SK-N-SH treated with all-trans-retinoic acid at 6 μM for 48 hours (cell line): ENCODE measurements at regions not wholly inside any gene's neighbourhood (a gene's known extent, or its start where the extent isn't known, plus 50 kb on each side); places are given as distances from the start of the nearest gene placed in this dataset.

Experiments used
- ARNTL ChIP-seq: fragments of 450-650 bp; formaldehyde crosslinking; IDR thresholded peaks from 2 replicates; pipeline ENCODE4 v1.5.0; 2020; ENCODE audit warnings: low read depth, mild to moderate bottlenecking, moderate library complexity, borderline replicate concordance
- BACH2 ChIP-seq: fragments of 250-450 bp; sonication (Bioruptor Pico); IDR thresholded peaks from 2 replicates; pipeline ENCODE4 v1.9.0; 2021; ENCODE audit warnings: mild to moderate bottlenecking, borderline replicate concordance
- CREB5 ChIP-seq: fragments of 250-450 bp; sonication (Bioruptor Pico); IDR thresholded peaks from 2 replicates; pipeline ENCODE4 v1.5.1; 2020; ENCODE audit warnings: low read depth, mild to moderate bottlenecking, moderate library complexity
- GLIS3 ChIP-seq: fragments of 250-450 bp; sonication (Bioruptor Pico); IDR thresholded peaks from 2 replicates; pipeline ENCODE4 v1.5.0; 2020; ENCODE audit warnings: mild to moderate bottlenecking, moderate library complexity
- ISL1 ChIP-seq: fragments of 250-450 bp; sonication (Bioruptor Pico); IDR thresholded peaks from 2 replicates; pipeline ENCODE4 v2.1.2; 2022; ENCODE audit warnings: mild to moderate bottlenecking, moderate library complexity
- PATZ1 ChIP-seq: fragments of 250-450 bp; sonication (Bioruptor Pico); IDR thresholded peaks from 2 replicates; pipeline ENCODE4 v1.8.0; 2020; ENCODE audit warnings: mild to moderate bottlenecking, moderate library complexity, borderline replicate concordance
- SNAI2 ChIP-seq: fragments of 250-450 bp; sonication (Bioruptor Pico); IDR thresholded peaks from 2 replicates; pipeline ENCODE4 v1.5.0; 2020; ENCODE audit warnings: mild to moderate bottlenecking, moderate library complexity
- TOX ChIP-seq: fragments of 250-450 bp; sonication (Bioruptor Pico); IDR thresholded peaks from 2 replicates; pipeline ENCODE4 v1.8.0; 2021; ENCODE audit warnings: mild to moderate bottlenecking, moderate library complexity, borderline replicate concordance
- ZFP3 ChIP-seq: fragments of 250-450 bp; sonication (Bioruptor Pico); IDR thresholded peaks from 2 replicates; pipeline ENCODE4 v1.5.0; 2020; ENCODE audit warnings: mild to moderate bottlenecking, moderate library complexity
- ZFP30 ChIP-seq: fragments of 450-650 bp; formaldehyde crosslinking; IDR thresholded peaks from 2 replicates; pipeline ENCODE4 v1.5.0; 2022; ENCODE audit warnings: mild to moderate bottlenecking, moderate library complexity
- ZNF70 ChIP-seq: fragments of 450-650 bp; formaldehyde crosslinking; IDR thresholded peaks from 2 replicates; pipeline ENCODE4 v1.5.0; 2020; ENCODE audit warnings: mild to moderate bottlenecking, moderate library complexity
- ZNF8 ChIP-seq: fragments of 450-650 bp; formaldehyde crosslinking; IDR thresholded peaks from 2 replicates; pipeline ENCODE4 v1.5.0; 2020; ENCODE audit warnings: mild to moderate bottlenecking, moderate library complexity

GRCh38 chr12:27180906-27181505, 63.1 kb upstream of the STK38L start:
- TF ChIP-seq ZNF8 (no peak), ZFP3 (CRISPR knock-in tag) (no peak), ZNF70 (CRISPR knock-in tag) (no peak), PATZ1 (CRISPR knock-in tag) (no peak), BACH2 (CRISPR knock-in tag) (no peak), ARNTL (CRISPR knock-in tag) (no peak), SNAI2 (CRISPR knock-in tag) (no peak), GLIS3 (no peak), CREB5 (CRISPR knock-in tag) (no peak), ZFP30 (CRISPR knock-in tag) (no peak), TOX (no peak), ISL1 (CRISPR knock-in tag) (no peak)
